ENCODE measurements at regions not wholly inside any gene's neighbourhood (a gene's known extent, or its start where the extent isn't known, plus 50 kb on each side); places are given as distances from the start of the nearest gene placed in this dataset.

DNA sequence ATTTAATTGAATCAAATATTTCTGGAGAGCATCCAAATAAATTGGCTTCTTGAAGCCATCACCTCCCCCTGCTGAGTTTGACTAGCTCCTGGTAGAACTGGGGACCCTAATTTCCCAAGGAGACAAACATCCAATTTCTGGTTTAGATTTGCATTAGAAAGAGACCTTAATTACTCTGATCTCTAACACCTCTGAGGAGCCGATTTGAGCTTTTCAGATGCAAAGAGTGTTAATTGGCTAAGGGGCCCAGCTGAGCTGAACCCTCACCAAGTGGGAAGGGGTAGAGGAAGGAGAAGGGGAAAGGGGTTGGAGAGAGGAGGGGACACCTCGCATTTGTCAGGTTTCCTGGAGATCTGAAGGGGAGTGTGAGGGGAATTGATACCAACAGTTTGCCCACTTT lies 145.4 kb upstream of the SHB start:
- ATAC-seq (ENCODE audit: insufficient read depth, low read depth), result no peak
- Histone ChIP-seq H3K9me3 (ENCODE audit: insufficient read depth, low read length, severe bottlenecking) (no peaks in the 10 kb centered on the region), H3K4me1 (ENCODE audit: insufficient read depth, low read length) (no peaks in the 10 kb centered on the region), H3K4me2 (ENCODE audit: insufficient read depth, low read length) (no peak overlapping the region), H3K4me3 (ENCODE audit: low read depth in 1 of 2, low read length in 2 of 2) (no peak overlapping the region), H2AFZ (ENCODE audit: low read depth, low read length) (no peak overlapping the region), H3K27me3 (ENCODE audit: insufficient read depth, low read length, poor library complexity) (no peaks in the 10 kb centered on the region), H3K9ac (ENCODE audit: low read depth, low read length) (no peak overlapping the region), H3K79me2 (ENCODE audit: insufficient read depth, low read length) (no peaks in the 10 kb centered on the region), H4K20me1 (ENCODE audit: insufficient read depth, low read length) (no peaks in the 10 kb centered on the region), H3K27ac (ENCODE audit: low read length) (no peak overlapping the region), H3K36me3 (ENCODE audit: insufficient read depth, low read length) (no peaks in the 10 kb centered on the region)
- TF ChIP-seq EZH2 (IDR thresholded peaks at IDR 0.05; ENCODE audit: borderline replicate concordance, low read depth, low read length, severe bottlenecking), result no peak
- TF ChIP-seq, protein P1, sequence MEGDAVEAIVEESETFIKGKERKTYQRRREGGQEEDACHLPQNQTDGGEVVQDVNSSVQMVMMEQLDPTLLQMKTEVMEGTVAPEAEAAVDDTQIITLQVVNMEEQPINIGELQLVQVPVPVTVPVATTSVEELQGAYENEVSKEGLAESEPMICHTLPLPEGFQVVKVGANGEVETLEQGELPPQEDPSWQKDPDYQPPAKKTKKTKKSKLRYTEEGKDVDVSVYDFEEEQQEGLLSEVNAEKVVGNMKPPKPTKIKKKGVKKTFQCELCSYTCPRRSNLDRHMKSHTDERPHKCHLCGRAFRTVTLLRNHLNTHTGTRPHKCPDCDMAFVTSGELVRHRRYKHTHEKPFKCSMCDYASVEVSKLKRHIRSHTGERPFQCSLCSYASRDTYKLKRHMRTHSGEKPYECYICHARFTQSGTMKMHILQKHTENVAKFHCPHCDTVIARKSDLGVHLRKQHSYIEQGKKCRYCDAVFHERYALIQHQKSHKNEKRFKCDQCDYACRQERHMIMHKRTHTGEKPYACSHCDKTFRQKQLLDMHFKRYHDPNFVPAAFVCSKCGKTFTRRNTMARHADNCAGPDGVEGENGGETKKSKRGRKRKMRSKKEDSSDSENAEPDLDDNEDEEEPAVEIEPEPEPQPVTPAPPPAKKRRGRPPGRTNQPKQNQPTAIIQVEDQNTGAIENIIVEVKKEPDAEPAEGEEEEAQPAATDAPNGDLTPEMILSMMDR (IDR thresholded peaks at IDR 0.05; ENCODE audit: borderline replicate concordance, extremely low read depth, low read length, poor library complexity, severe bottlenecking), result no peak
- no peak for DNase-seq

DNA sequence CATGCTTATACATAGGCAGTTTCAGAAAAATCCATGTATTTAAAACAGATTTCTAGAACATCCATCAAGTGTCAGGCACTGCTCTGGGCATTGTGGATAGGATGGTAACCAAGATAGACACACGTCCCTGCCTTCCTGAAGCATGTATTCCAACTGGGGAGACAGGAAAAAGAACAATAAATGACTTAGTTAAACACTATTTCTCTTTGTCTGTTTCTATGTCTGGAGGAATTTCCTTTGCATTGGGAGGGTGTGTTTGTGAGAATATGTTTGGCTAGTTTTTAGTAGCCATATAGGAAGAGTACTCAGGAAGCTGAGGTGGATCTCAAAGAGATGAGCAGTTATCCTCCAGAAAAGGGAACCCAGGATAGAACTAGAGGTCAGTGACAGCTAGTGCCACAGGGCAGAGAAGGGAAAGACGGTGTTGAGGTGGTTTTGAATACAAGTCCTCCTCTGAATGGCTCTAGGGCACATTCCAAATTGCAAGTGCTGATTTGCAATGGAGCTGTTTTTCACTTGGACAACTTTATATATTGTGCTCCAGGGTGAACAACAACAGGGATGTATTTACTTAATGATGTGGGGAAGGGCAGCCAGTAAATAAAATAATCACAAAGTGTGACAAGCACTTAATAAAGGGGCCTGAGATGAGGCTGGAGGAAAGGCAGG lies 144.7 kb upstream of the SHB start:
- Histone ChIP-seq H3K4me1 (ENCODE audit: insufficient read depth, low read length) (no peaks in the 10 kb centered on the region), H3K79me2 (ENCODE audit: insufficient read depth, low read length) (no peaks in the 10 kb centered on the region), H3K27me3 (ENCODE audit: insufficient read depth, low read length, poor library complexity) (no peaks in the 10 kb centered on the region), H3K9me3 (ENCODE audit: insufficient read depth, low read length, severe bottlenecking) (no peaks in the 10 kb centered on the region), H2AFZ (ENCODE audit: low read depth, low read length) (no peak overlapping the region), H3K4me3 (ENCODE audit: low read depth in 1 of 2, low read length in 2 of 2) (no peak overlapping the region), H3K4me2 (ENCODE audit: insufficient read depth, low read length) (no peak overlapping the region), H3K9ac (ENCODE audit: low read depth, low read length) (no peak overlapping the region), H4K20me1 (ENCODE audit: insufficient read depth, low read length) (no peaks in the 10 kb centered on the region), H3K27ac (ENCODE audit: low read length) (no peak overlapping the region), H3K36me3 (ENCODE audit: insufficient read depth, low read length) (no peaks in the 10 kb centered on the region)
- TF ChIP-seq, protein P1 (IDR thresholded peaks at IDR 0.05; ENCODE audit: borderline replicate concordance, extremely low read depth, low read length, poor library complexity, severe bottlenecking), result no peak
- no peak for TF ChIP-seq EZH2 (IDR thresholded peaks at IDR 0.05; ENCODE audit: borderline replicate concordance, low read depth, low read length, severe bottlenecking)
- DNase-seq (no peak), ATAC-seq (ENCODE audit: insufficient read depth, low read depth) (no peak)

DNA sequence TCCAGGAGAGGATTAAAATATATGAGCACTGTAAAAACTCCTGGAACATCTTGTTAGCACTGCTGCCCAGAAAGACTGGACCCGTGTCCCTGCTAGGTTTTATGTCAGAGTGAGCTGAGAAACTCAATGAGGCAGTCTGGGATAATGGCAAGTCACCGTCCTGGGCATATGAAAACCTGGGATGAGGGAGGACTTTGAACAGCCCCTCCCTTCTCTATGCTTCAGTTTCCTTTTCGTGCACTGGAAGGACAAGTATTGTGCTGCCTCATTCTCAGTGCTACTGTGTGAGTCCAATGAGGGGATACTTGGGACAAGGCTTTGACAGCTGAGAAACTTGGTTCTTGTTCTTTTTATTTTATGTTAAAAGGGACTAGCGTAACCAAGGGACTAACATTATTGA lies 143.0 kb upstream of the SHB start:
- H3K36me3 ChIP-seq (ENCODE audit: insufficient read depth, low read length), result no peaks in the 10 kb centered on the region
- H4K20me1 ChIP-seq (ENCODE audit: insufficient read depth, low read length), result no peaks in the 10 kb centered on the region
- H3K9me3 ChIP-seq (ENCODE audit: insufficient read depth, low read length, severe bottlenecking), result no peaks in the 10 kb centered on the region
- DNase-seq, result no peak
- no peak overlapping the region for H2AFZ ChIP-seq (ENCODE audit: low read depth, low read length)
- no peak overlapping the region for H3K9ac ChIP-seq (ENCODE audit: low read depth, low read length)
- H3K79me2 ChIP-seq (ENCODE audit: insufficient read depth, low read length), result no peaks in the 10 kb centered on the region
- ATAC-seq (ENCODE audit: insufficient read depth, low read depth), result no peak
- H3K27ac ChIP-seq (ENCODE audit: low read length), result no peak overlapping the region
- H3K27me3 ChIP-seq (ENCODE audit: insufficient read depth, low read length, poor library complexity), result no peaks in the 10 kb centered on the region
- H3K4me2 ChIP-seq (ENCODE audit: insufficient read depth, low read length), result no peak overlapping the region
- no peak for TF ChIP-seq EZH2 (IDR thresholded peaks at IDR 0.05; ENCODE audit: borderline replicate concordance, low read depth, low read length, severe bottlenecking)
- TF ChIP-seq, protein P1 (IDR thresholded peaks at IDR 0.05; ENCODE audit: borderline replicate concordance, extremely low read depth, low read length, poor library complexity, severe bottlenecking), result no peak
- H3K4me1 ChIP-seq (ENCODE audit: insufficient read depth, low read length), result no peaks in the 10 kb centered on the region
- no peak overlapping the region for H3K4me3 ChIP-seq (ENCODE audit: low read depth in 1 of 2, low read length in 2 of 2)

Measured in DND-41 (cell line).